ENCODE measurements at regions not wholly inside any gene's neighbourhood (a gene's known extent, or its start where the extent isn't known, plus 50 kb on each side); places are given as distances from the start of the nearest gene placed in this dataset.
"Not testable (repeated sequence)": the region's sequence is repeated elsewhere in the genome, so short reads cannot be mapped to it uniquely, and the experiment has no call there.

DNA sequence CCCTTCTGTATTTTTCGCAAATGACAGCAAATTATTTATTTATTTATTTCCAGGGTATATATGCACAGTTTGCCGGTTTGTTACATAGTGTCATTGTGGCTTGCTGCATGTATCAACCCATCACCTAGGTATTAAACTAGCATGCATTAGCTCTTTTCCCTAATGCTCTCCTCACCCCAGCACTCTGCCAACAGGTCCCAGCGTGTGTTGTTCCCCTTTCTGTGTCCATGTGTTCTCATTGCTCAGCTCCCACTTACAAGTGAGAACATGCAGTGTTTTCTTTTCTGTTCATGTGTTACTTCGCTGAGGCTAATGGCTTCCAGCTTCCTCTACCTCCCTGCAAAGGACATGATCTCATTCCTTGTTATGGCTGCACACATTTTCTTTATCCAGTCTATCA, 592.3 kb downstream of the TRIB2 start:
- 8 to 91% (median 69%) methylated on average over 1 to 4 of the region's 4 CpGs; no CpG with 5 or more reads in 2 of the 10 experiments for WGBS, 10 experiments
- in situ Hi-C loops (cut with MboI; ENCODE audit: low pct_unique_long_range_greater_than_20kb in 2 of 9, low sequenced_read_pairs in 9 of 9, unreplicated experiment in 9 of 9) = no loop called here
- ATAC-seq (replicated peaks in 6 of 8) = peak in 1 of 8 experiments; percentile 11
- H3K27ac ChIP-seq = no peak overlapping the region
- no peak overlapping the region for H3K4me3 ChIP-seq
- H3K4me1 ChIP-seq (replicated peaks in 1 of 2) = no peaks in the 10 kb centered on the region

DNA sequence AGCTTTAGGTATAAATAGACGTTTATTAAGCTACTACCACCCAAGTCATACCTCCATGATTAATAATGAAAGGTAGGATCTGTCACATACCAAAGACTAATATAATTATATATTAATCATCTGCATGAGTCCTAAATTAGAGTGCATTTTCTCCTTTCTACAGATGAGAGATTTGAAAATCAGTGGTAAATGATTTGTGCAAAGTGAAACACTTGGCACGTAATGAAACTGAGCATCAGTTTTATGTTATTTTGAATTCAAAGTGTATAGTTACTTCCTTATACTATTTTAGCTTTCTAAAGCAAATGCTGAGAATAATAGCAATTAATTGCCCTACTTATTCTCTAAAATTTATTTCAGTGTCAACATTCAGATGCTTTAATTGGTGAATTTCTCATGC, 615.3 kb downstream of the TRIB2 start:
- in situ Hi-C loops (cut with MboI; ENCODE audit: low pct_unique_long_range_greater_than_20kb in 2 of 9, low sequenced_read_pairs in 9 of 9, unreplicated experiment in 9 of 9) = no loop called here
- H3K27ac ChIP-seq = no peak overlapping the region
- WGBS, 10 experiments = 0 to 100% (median 55%) methylated on average over 1 to 2 of the region's 2 CpGs; no CpG with 5 or more reads in 1 of the 10 experiments

GRCh38 chr2:13334071-13334470, 617.3 kb downstream of the TRIB2 start:
- H3K4me1 ChIP-seq (replicated peaks in 1 of 2); ATAC-seq (replicated peaks in 6 of 8); in situ Hi-C loops (cut with MboI; ENCODE audit: low pct_unique_long_range_greater_than_20kb in 2 of 9, low sequenced_read_pairs in 9 of 9, unreplicated experiment in 9 of 9); H3K4me3 ChIP-seq; H3K27ac ChIP-seq: not testable (repeated sequence)

More for the DNA sequence above, 615.3 kb downstream of the TRIB2 start:
- ATAC-seq (replicated peaks in 6 of 8) = no peak
- Histone ChIP-seq H3K4me3 (no peak overlapping the region), H3K4me1 (replicated peaks in 1 of 2) (no peaks in the 10 kb centered on the region)

GRCh38 chr2:13334545-13334944, 617.8 kb downstream of the TRIB2 start:
- in situ Hi-C loops (cut with MboI; ENCODE audit: low pct_unique_long_range_greater_than_20kb in 2 of 9, low sequenced_read_pairs in 9 of 9, unreplicated experiment in 9 of 9) = no loop called here
- ATAC-seq (replicated peaks in 6 of 8) = no peak
- Histone ChIP-seq H3K27ac (no peak overlapping the region), H3K4me1 (replicated peaks in 1 of 2) (no peaks in the 10 kb centered on the region), H3K4me3 (no peak overlapping the region)

DNA sequence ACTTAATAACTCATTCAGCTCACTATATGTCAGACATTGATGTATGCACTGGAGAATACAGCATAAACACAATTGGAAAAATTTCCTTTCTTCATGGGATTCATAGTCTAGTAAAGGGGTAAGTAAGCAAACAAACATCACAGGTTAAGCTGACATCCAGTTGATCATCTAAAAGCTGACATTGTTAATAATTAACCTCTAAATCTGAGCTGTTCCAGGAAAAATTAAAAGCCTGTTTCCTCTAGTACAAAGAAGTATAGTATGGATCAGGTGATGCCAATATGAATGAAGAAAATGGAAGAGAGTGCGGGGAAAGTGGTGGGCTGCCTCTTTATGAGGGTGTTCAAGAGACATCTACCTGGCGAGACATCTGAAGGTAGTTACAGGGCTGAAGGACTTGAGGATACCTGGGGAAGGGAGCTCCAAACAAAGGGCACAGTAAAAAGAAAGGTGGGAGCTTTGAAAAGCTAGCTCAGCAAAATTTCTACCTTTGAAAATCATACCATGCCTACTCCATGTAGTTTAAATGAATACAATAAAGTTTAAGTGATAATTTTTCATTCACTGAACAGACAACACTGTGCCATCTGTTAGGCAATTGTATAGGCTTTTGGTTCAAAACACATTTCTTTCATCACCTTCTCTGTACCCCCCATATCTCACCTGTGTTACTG, 619.3 kb downstream of the TRIB2 start:
- in situ Hi-C loops (cut with MboI; ENCODE audit: low pct_unique_long_range_greater_than_20kb in 2 of 9, low sequenced_read_pairs in 9 of 9, unreplicated experiment in 9 of 9) = no loop called here

GRCh38 chr2:13351068-13351467, 634.3 kb downstream of the TRIB2 start:
- in situ Hi-C loops (cut with MboI; ENCODE audit: low pct_unique_long_range_greater_than_20kb in 2 of 9, low sequenced_read_pairs in 9 of 9, unreplicated experiment in 9 of 9) = no loop called here
- WGBS, 10 experiments = 0 to 94% (median 81%) methylated on average over 1 to 2 of the region's 2 CpGs
- no peak overlapping the region for H3K27ac ChIP-seq
- no peaks in the 10 kb centered on the region for H3K4me1 ChIP-seq (replicated peaks in 1 of 2)
- H3K4me3 ChIP-seq = no peak overlapping the region
- ATAC-seq (replicated peaks in 6 of 8) = no peak

More for the DNA sequence above, 619.3 kb downstream of the TRIB2 start:
- H3K4me1 ChIP-seq (replicated peaks in 1 of 2) = no peaks in the 10 kb centered on the region
- H3K27ac ChIP-seq = no peak overlapping the region
- H3K4me3 ChIP-seq = no peak overlapping the region
- WGBS, 10 experiments = 0 to 92% (median 76%) methylated on average over 1 to 2 of the region's 2 CpGs; no CpG with 5 or more reads in 2 of the 10 experiments
- no peak for ATAC-seq (replicated peaks in 6 of 8)

DNA sequence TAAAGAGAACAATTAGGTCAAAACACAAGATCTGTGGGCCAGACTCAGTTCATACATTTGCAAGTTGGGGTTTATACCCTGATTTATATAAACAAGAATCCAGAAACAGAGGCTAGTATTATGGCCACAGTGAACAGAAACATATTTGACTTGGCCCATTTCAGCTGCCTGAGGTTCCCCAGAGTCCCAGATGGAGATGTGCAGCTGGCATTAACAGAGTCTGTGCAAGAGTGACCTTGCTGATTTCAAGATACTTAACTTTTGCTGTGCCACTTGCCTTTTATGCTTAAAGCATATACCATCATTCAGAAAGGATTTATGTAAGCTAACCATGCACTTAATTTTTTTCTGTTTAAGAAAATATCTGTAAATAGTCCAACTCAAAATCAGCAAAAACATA, 636.3 kb downstream of the TRIB2 start:
- Histone ChIP-seq H3K4me1 (replicated peaks in 1 of 2) (no peaks in the 10 kb centered on the region), H3K4me3 (no peak overlapping the region), H3K27ac (no peak overlapping the region)
- in situ Hi-C loops (cut with MboI; ENCODE audit: low pct_unique_long_range_greater_than_20kb in 2 of 9, low sequenced_read_pairs in 9 of 9, unreplicated experiment in 9 of 9) = no loop called here
- no peak for ATAC-seq (replicated peaks in 6 of 8)

DNA sequence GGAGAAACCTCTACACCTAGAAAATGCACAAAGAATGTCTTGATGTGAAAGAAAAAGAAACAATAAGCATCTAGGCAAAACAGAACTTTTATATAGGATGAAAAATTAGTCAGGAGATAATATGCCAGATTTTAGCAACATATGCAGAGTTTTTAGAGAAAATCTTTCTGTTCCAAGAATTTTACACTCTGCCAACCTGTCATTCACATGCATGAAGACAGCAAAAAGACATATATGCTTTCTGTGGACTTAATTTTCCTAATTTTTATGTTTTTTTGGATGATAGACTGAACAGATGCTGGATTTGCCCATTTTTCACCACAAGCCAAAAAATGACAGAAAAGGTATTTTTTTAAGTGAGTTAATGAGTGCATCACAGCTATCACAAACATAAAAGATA, 637.3 kb downstream of the TRIB2 start:
- Histone ChIP-seq H3K27ac (no peak overlapping the region), H3K4me1 (replicated peaks in 1 of 2) (no peaks in the 10 kb centered on the region), H3K4me3 (no peak overlapping the region)
- in situ Hi-C loops (cut with MboI; ENCODE audit: low pct_unique_long_range_greater_than_20kb in 2 of 9, low sequenced_read_pairs in 9 of 9, unreplicated experiment in 9 of 9) = no loop called here
- ATAC-seq (replicated peaks in 6 of 8) = no peak

- H3K4me3 ChIP-seq; in situ Hi-C loops (cut with MboI; ENCODE audit: low pct_unique_long_range_greater_than_20kb in 2 of 9, low sequenced_read_pairs in 9 of 9, unreplicated experiment in 9 of 9); ATAC-seq (replicated peaks in 6 of 8); H3K27ac ChIP-seq; H3K4me1 ChIP-seq (replicated peaks in 1 of 2): not testable (repeated sequence)
- WGBS, 10 experiments = 0 to 60% (median 17%) methylated on average over 1 of the region's 1 CpG; no CpG with 5 or more reads in 3 of the 10 experiments
Observed at GRCh38 chr2:13381928-13382327, 665.2 kb downstream of the TRIB2 start.

DNA sequence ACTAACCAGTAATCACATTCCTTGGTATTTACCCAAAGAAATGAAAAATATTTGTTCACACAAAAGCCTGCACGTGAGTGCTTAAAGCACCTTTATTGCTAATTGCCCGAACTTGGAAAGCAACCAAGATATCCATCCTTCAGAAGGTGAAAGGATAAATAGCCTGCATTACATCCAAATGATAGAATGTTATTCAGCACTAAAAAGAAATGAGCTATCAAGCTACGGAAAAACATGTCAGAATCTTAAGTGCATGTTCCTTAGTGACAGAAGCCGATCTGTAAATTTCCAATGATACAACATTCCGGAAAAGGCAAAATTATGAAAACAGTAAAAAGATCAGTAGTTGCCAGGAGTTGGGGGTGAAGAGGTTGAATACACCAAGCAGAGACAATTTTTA, 672.4 kb downstream of the TRIB2 start:
- ATAC-seq (replicated peaks in 6 of 8); H3K4me1 ChIP-seq (replicated peaks in 1 of 2); H3K4me3 ChIP-seq; in situ Hi-C loops (cut with MboI; ENCODE audit: low pct_unique_long_range_greater_than_20kb in 2 of 9, low sequenced_read_pairs in 9 of 9, unreplicated experiment in 9 of 9); H3K27ac ChIP-seq: not testable (repeated sequence)
- 0 to 100% (median 89%) methylated on average over 2 to 5 of the region's 5 CpGs for WGBS, 10 experiments

GRCh38 chr2:13390676-13391075, 673.9 kb downstream of the TRIB2 start:
- H3K27ac ChIP-seq = no peak overlapping the region
- no peak overlapping the region for H3K4me3 ChIP-seq
- no peak for ATAC-seq (replicated peaks in 6 of 8)
- in situ Hi-C loops (cut with MboI; ENCODE audit: low pct_unique_long_range_greater_than_20kb in 2 of 9, low sequenced_read_pairs in 9 of 9, unreplicated experiment in 9 of 9) = no loop called here
- H3K4me1 ChIP-seq (replicated peaks in 1 of 2) = no peaks in the 10 kb centered on the region

DNA sequence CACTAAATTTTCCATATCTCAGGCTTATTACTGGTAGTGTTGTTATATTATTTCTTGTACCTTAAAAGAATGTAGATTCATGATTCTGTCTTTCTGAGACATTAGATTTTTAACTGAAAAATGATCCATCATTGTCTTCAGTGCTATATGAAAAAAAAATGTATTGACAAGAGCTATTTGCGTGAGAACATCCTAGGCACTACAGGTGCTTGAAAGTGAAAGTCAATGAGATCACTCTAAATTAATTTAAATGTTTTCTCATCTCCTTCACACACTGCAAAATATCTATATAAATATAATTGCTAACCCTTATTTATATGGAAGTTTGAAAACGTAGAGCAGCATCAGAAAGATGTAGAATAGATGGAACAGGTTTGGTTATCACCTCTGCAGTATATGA, 684.6 kb downstream of the TRIB2 start:
- Histone ChIP-seq H3K4me1 (replicated peaks in 1 of 2) (no peaks in the 10 kb centered on the region), H3K27ac (no peak overlapping the region), H3K4me3 (no peak overlapping the region)
- in situ Hi-C loops (cut with MboI; ENCODE audit: low pct_unique_long_range_greater_than_20kb in 2 of 9, low sequenced_read_pairs in 9 of 9, unreplicated experiment in 9 of 9) = no loop called here
- ATAC-seq (replicated peaks in 6 of 8) = no peak
- 0 to 100% (median 55%) methylated on average over 1 to 2 of the region's 2 CpGs; no CpG with 5 or more reads in 1 of the 10 experiments for WGBS, 10 experiments

- in situ Hi-C loops (cut with MboI; ENCODE audit: low pct_unique_long_range_greater_than_20kb in 2 of 9, low sequenced_read_pairs in 9 of 9, unreplicated experiment in 9 of 9) = no loop called here
- WGBS, 10 experiments = 0 to 90% (median 84%) methylated on average over 1 of the region's 1 CpG; no CpG with 5 or more reads in 4 of the 10 experiments
- Histone ChIP-seq H3K4me3 (no peak overlapping the region), H3K27ac (no peak overlapping the region), H3K4me1 (replicated peaks in 1 of 2) (no peaks in the 10 kb centered on the region)
- ATAC-seq (replicated peaks in 6 of 8) = no peak
Observed at GRCh38 chr2:13413989-13414388, 697.3 kb downstream of the TRIB2 start.

DNA sequence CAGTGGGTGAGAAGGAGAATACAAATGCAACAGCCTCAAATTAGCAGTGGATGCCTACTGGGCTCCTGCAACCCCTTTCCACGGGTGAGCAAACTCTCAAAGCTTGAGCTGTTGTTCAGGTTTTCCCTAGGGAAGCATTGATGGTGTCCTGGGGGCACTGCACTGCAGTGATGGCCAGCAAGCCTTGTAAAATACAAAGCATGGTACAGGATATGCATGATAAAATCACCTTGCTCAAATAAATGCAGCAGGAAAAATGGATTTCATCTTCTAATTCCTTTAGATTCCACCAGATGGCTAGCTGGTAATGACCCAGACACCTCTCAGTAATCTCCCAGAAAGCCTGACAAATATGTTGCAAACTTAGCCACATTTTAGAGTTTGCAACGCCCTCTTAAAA, 698.2 kb downstream of the TRIB2 start:
- peak in 1 of 8 experiments; percentile 23 for ATAC-seq (replicated peaks in 6 of 8)
- H3K4me3 ChIP-seq = no peak overlapping the region
- WGBS, 10 experiments = 0 to 86% (median 41%) methylated on average over 1 to 2 of the region's 2 CpGs; no CpG with 5 or more reads in 1 of the 10 experiments
- H3K27ac ChIP-seq = no peak overlapping the region
- in situ Hi-C loops (cut with MboI; ENCODE audit: low pct_unique_long_range_greater_than_20kb in 2 of 9, low sequenced_read_pairs in 9 of 9, unreplicated experiment in 9 of 9) = no loop called here
- H3K4me1 ChIP-seq (replicated peaks in 1 of 2) = no peaks in the 10 kb centered on the region
